NCI-H2196 (cell line): ENCODE measurements at regions not wholly inside any gene's neighbourhood (a gene's known extent, or its start where the extent isn't known, plus 50 kb on each side); places are given as distances from the start of the nearest gene placed in this dataset.

ENCODE experiments used
- DNase-seq: peaks from one replicate; lab custom pipeline; 2025; ENCODE audit not compliant: unreplicated experiment; lab: John Stamatoyannopoulos, UW

- DNase-seq: no peak
Measured at GRCh38 chr6:125537090-125537489, 212.3 kb upstream of the HEY2 start.

- no peak for DNase-seq
Measured at GRCh38 chr6:125539892-125540291, 209.5 kb upstream of the HEY2 start.

GRCh38 chr6:125544819-125545218 is 204.6 kb upstream of the HEY2 start:
- no peak for DNase-seq

- DNase-seq: no peak
Measured at GRCh38 chr6:125546841-125547251, 202.6 kb upstream of the HEY2 start.

- DNase-seq: no peak
Measured at GRCh38 chr6:125547381-125547780, 202.1 kb upstream of the HEY2 start.

GRCh38 chr6:125549202-125549884 is 200.1 kb upstream of the HEY2 start:
- DNase-seq: no peak

DNA sequence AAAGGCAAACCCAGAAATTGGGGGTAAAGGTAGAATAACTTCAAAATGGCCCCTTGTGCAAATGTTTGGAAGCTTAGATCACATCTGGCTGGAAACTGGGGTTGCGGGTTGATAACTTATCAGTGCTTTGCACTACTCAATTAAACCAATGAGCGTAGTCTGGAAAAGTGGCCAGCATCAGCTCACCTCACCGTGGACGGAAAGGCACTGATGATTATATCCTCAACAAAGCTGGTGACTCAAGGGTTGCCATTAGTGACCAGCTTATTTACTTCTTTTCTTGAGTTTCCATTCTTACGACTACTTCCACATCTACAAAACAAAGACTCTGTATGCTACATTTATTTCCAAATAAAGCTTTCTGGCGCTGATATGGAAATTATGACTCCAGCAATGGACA is 198.5 kb upstream of the HEY2 start:
- no peak for DNase-seq

DNA sequence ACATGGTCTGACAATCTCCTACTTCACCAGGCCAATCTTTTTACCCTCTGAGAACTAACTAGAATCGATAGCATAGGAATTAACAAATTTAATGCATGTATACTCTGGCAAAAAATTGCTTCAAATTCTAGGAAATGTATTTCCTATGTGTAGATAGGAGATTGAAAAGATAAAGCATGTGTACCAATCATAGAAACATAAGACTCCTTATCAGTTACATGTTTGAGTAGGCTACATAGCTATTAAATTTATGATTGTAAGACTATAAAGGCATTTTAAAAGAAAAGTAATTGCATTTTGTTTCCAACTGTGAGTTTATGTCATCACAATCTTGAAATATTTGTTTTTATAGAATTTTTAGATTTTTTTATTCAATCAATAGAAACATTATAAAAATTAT is 196.6 kb upstream of the HEY2 start:
- no peak for DNase-seq

DNA sequence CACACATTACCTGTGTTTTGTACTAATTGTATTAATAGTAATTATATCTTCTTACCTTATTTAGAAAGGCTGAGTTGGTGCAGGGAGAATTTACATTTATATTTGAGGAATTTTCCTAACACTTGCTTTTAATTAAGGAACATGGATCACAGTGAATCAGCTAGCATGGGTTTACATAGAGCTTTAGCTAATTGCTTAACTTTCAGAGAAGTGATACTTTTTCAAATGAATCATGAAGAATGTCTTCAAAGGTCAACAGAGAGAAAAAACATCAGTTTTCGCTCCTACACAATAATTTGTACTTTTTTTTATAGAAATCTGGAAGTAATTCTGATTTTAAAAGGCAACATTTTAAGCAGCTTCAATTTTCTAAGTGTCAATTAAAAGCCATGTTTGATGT is 195.0 kb upstream of the HEY2 start:
- no peak for DNase-seq

DNA sequence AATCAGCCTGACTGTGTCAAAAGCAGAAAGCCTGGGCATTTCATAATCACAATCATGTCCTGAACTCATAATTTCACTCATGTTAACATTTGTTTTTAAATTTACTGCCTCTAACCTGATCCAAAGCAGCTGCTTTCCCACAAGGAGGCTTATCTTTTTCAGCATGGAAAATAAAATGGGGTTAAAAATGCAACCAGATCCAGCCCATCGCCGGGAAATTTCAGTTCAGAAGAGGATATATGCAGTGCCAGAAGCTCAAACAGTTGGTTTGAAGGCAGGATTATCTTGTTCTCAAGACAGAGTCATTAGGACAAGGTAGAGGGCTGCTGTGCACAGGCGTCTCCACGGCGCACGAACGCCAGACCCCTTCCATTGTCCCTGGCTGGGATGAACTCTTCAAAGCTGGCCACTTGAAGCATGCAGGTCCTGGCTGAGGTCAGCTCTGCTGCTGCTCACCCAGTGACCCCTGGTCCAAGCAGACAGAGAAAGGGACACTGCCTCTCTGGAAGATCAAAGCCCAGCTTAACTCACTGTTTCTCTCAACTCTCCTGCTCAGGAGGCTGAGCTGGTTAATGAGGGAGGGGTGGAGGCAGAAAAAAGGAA is 191.1 kb upstream of the HEY2 start:
- DNase-seq: no peak

- no peak for DNase-seq
Measured at GRCh38 chr6:125558907-125559306, 190.5 kb upstream of the HEY2 start.

DNA sequence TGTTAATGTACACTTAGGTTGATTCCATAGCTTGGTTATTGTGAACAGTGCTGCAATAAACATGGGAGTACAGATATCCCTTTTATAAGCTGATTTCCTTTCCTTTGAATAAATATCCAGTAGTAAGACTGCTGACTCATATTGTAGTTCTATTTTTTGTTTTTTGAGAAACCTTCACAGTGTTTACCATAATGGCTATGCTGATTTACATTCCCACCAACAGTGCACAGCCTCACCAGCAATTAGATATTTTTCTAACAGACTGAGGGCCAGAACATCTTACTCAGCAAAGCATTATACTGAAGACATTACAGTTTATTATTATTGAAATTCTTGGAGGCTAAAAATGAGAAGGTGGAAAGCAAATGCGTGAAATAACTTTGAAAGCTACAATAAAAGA is 187.3 kb upstream of the HEY2 start:
- no peak for DNase-seq

DNA sequence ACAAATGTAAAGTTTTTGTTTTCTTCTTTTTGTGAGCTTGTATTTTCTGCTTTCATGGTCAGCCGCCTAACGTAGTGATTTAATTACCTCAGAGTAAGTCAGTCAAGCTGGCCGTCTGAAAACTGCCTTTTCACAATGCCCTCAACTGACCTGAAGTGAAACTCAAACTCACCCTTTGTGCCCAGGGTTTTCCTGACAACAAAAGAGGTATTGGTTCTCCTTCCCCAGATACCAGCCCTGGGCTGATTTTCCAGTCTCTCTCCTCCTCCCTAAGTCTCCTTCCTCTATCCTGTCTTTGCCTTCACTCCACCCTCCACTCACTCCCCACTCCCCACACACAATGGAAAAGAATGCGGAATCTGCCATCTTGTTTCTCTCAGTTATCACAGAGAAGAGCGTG is 184.5 kb upstream of the HEY2 start:
- no peak for DNase-seq

- no peak for DNase-seq
Measured at GRCh38 chr6:125567407-125567806, 182.0 kb upstream of the HEY2 start.

GRCh38 chr6:125568609-125569008 is 180.8 kb upstream of the HEY2 start:
- DNase-seq: no peak

DNA sequence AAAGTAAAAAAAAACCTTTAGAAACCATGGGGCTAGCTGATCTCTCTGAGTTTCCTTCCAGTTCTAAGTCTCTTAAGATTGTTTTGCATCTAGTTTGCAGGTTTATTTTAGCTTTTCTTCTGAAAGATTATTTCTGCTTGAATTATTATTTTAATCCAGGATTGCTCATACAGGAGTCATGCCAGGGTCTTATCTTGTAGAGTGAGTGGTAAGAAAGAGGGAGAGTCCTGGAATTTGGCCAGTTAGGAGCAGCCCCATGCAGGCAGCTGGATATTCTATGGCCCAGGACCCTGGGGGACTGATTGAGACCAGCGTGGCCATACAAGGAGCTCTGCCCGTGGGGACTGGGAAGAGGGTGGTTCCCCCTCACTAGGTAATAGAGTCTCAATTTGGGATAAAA is 178.9 kb upstream of the HEY2 start:
- DNase-seq: no peak

DNA sequence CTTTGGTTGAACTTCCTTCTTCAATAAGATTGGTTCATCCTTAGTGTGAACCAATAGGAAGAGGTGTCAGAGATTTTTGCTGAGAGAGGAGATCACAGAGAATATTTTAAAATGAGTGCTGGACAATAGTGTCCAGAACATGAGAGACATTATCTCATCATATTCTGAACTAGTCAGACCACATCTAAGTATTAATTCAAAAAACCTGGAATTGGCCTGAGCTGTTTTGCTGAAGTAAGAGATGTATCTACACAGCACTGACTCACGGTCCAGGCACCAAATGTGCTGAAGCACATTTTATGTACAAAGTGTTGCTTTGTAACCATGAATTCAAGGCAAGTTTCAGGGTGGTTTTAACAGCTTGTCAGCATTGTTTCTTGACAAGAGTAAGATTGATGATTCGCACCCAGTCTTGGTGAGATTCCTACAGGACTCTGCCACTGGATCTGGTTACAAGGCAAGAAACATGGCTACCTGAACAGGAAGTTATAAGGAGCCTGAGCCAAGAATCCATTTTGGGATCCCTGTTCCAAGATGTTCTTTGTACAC is 178.2 kb upstream of the HEY2 start:
- DNase-seq: no peak

DNA sequence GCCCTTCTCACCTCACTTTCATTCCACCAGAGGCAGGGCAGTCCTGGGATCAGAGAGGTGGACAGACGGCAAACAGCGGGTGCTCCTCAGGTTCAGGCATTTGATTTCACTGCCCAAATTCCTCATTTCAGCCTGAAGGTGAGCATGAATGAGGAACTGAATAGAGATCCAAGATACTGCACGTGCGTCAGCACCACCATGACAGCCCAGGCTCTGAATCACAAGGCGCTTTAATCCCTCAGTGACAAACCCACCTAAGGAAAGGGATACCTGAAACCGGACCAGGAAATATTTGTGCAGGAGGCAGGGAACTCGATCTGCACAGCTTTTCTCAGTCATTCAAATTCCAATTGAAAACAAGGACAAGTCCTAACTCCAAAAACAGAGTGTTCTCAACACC is 174.8 kb upstream of the HEY2 start:
- no peak for DNase-seq

DNA sequence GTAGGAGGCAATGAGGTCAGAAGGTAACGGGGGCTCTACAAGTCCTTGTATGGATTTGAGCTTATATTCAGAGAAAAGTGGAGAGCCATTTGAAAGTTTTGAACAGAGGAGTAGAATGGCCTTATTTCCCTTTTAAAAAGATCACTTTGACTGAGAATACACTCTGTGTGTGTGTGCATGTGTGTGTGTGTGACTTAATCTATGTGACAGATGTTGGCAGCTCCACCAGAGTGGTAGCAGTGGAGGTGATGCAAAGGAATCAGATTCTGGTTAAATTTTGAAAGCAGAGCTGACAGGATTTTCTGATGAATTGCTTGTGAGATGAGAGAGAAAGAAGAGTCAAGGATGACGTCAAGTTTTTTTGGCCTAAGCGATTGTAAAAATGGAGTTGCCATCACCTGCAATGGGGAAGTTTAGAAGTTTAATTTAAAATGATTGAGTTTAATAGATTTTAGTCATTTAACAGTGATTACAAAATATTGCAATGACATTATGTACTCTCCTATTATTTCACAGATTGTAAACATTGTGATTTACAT is 172.2 kb upstream of the HEY2 start:
- no peak for DNase-seq

- DNase-seq: no peak
Measured at GRCh38 chr6:125584468-125584939, 164.9 kb upstream of the HEY2 start.

DNA sequence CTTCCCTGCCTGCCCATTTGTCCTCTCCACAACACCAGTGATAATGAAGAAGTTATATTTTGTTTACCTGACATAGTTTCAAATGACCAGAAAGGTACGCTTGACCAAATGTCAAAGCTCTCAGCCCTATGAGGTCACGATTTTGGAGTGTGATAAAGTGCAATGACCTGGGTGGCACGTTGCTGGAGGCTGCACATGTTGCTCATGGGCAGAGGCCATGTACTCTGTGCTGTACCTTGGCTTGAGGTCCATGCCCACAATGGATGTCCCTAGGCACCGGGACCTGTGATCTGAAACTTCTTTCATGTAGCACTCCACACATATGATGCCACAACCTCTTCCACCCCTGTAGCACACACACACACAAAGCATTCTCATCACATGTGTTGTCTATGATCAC is 164.0 kb upstream of the HEY2 start:
- DNase-seq: no peak

DNA sequence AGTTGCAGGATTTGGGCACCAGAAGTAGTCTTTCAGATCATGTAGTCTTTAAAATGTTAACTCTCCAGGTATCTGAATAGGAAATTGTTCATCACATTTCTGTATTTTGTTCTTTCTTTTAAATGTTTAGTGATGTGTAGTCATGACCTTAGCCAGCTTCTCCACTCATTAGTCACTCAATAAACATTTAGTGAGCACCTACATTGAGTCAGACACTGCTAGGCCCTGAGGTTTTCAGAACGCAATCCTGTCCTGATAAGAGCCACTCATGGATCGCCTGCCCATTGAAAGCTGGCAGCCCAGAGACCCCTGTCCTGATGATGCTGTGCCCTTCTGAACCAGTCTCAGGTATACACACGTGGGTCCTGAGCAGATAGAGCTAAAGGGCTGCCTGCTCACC is 163.4 kb upstream of the HEY2 start:
- DNase-seq: no peak
